OCI-LY1 (cell line): ENCODE measurements at regions not wholly inside any gene's neighbourhood (a gene's known extent, or its start where the extent isn't known, plus 50 kb on each side); places are given as distances from the start of the nearest gene placed in this dataset.

Experiments
- EZH2 ChIP-seq: fragments of 200-600 bp; sonication (generic), shearing (Covaris generic); IDR thresholded peaks from 2 replicates; pipeline ENCODE4 v1.8.0; 2017; ENCODE audit warnings: borderline replicate concordance, mixed run types, mild to moderate bottlenecking, antibody characterized with exemption, low read length, moderate library complexity, mixed read lengths
- TF ChIP-seq, protein P1 (sequence below): fragments of 200-600 bp; sonication (generic), shearing (Covaris generic); IDR thresholded peaks from 2 replicates; pipeline ENCODE4 v1.5.1; 2017; ENCODE audit warnings: mild to moderate bottlenecking, antibody characterized with exemption, low read length, moderate library complexity, mixed read lengths

DNA sequence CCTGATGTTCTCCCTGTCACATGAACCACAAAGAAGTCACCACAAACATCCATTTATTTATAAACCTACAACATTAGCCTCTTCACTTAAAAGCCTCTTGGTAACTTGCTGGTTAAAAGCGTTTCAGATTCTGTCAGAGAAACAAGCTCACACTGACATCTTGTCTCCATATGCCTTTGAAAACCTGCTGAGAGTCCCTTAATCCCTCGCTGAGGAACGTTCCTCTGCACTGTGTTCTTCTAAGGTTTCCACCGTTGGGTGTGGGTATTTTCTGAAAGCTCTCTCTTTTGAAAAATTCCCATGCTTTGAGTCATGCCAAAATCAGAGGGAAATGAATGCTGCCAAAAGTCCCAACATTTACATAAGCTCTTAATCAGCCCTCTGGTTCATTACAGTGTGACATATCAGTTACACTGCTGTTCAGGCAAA is 149.8 kb downstream of the CCDC34 start:
- no peak for TF ChIP-seq EZH2
- TF ChIP-seq, protein P1, sequence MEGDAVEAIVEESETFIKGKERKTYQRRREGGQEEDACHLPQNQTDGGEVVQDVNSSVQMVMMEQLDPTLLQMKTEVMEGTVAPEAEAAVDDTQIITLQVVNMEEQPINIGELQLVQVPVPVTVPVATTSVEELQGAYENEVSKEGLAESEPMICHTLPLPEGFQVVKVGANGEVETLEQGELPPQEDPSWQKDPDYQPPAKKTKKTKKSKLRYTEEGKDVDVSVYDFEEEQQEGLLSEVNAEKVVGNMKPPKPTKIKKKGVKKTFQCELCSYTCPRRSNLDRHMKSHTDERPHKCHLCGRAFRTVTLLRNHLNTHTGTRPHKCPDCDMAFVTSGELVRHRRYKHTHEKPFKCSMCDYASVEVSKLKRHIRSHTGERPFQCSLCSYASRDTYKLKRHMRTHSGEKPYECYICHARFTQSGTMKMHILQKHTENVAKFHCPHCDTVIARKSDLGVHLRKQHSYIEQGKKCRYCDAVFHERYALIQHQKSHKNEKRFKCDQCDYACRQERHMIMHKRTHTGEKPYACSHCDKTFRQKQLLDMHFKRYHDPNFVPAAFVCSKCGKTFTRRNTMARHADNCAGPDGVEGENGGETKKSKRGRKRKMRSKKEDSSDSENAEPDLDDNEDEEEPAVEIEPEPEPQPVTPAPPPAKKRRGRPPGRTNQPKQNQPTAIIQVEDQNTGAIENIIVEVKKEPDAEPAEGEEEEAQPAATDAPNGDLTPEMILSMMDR: no peak
